WTC11 (cell line): ENCODE measurements at regions not wholly inside any gene's neighbourhood (a gene's known extent, or its start where the extent isn't known, plus 50 kb on each side); places are given as distances from the start of the nearest gene placed in this dataset.

Experiments
- ATF2 ChIP-seq: sonication (generic); formaldehyde crosslinking; IDR thresholded peaks from 2 replicates; pipeline ENCODE4 v1.8.1; 2022; ENCODE audit warnings: low read depth, missing genetic modification reagents, borderline replicate concordance
- CTCF ChIP-seq: fragments of 200-600 bp; IDR thresholded peaks from 2 replicates; pipeline ENCODE4 v1.8.0; 2022; ENCODE audit warnings: antibody characterized with exemption

- TF ChIP-seq ATF2 (CRISPR knock-in tag) (no peak), CTCF (no peak)
These were observed 628.3 kb downstream of the MMUT start for GRCh38 chr6:48834706-48835105.
